ENCODE measurements at regions not wholly inside any gene's neighbourhood (a gene's known extent, or its start where the extent isn't known, plus 50 kb on each side); places are given as distances from the start of the nearest gene placed in this dataset.
"Not testable (repeated sequence)": the region's sequence is repeated elsewhere in the genome, so short reads cannot be mapped to it uniquely, and the experiment has no call there.

DNA sequence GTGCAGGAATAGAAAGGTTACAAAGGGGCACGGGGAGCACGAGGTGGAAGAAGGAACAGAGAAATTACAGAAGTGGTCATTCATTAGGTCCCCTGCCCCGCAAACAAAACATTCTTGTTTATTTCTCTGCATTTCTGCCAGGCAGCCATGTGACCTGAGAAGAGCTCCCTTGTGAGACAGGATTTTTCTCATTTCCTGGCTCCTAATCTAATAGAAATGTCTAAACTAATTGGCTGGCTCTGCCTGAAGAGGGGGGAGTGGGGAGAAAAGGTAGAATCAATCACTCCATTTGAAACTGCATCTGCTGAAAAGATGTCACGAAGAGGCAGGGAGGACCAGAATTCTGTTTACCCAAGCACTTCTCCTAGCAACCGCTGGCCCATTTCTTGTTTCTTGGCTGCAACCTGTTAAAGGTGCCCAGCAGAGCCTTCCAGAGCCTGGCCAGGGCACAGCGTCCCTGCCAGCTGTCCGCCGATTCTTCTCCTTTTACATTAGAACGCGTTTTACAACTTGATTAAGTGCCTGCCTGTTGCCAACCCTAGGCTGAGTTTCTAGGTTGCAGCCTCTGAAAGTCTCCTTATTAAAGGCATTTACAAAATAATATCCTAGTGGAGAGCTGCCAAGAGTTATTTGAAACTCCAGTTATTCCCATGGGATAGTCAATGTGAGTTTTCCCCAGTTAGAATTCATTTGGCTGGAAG, 1227.6 kb downstream of the TYW1 start:
- DNase-seq (no peak), ATAC-seq (ENCODE audit: insufficient read depth, low read depth) (no peak)
- no peaks in the 10 kb centered on the region for H3K4me1 ChIP-seq (ENCODE audit: insufficient read depth, low read length)
- H3K36me3 ChIP-seq (ENCODE audit: insufficient read depth, low read length): no peaks in the 10 kb centered on the region
- no peaks in the 10 kb centered on the region for H4K20me1 ChIP-seq (ENCODE audit: insufficient read depth, low read length)
- no peak overlapping the region for H3K9ac ChIP-seq (ENCODE audit: low read depth, low read length)
- H3K9me3 ChIP-seq (ENCODE audit: insufficient read depth, low read length, severe bottlenecking): no peaks in the 10 kb centered on the region
- TF ChIP-seq EZH2 (IDR thresholded peaks at IDR 0.05; ENCODE audit: borderline replicate concordance, low read depth, low read length, severe bottlenecking): no peak
- TF ChIP-seq, protein P1, sequence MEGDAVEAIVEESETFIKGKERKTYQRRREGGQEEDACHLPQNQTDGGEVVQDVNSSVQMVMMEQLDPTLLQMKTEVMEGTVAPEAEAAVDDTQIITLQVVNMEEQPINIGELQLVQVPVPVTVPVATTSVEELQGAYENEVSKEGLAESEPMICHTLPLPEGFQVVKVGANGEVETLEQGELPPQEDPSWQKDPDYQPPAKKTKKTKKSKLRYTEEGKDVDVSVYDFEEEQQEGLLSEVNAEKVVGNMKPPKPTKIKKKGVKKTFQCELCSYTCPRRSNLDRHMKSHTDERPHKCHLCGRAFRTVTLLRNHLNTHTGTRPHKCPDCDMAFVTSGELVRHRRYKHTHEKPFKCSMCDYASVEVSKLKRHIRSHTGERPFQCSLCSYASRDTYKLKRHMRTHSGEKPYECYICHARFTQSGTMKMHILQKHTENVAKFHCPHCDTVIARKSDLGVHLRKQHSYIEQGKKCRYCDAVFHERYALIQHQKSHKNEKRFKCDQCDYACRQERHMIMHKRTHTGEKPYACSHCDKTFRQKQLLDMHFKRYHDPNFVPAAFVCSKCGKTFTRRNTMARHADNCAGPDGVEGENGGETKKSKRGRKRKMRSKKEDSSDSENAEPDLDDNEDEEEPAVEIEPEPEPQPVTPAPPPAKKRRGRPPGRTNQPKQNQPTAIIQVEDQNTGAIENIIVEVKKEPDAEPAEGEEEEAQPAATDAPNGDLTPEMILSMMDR (IDR thresholded peaks at IDR 0.05; ENCODE audit: borderline replicate concordance, extremely low read depth, low read length, poor library complexity, severe bottlenecking): no peak
- no peak overlapping the region for H3K4me2 ChIP-seq (ENCODE audit: insufficient read depth, low read length)
- H3K4me3 ChIP-seq (ENCODE audit: low read depth in 1 of 2, low read length in 2 of 2): no peak overlapping the region
- no peak overlapping the region for H2AFZ ChIP-seq (ENCODE audit: low read depth, low read length)
- H3K27me3 ChIP-seq (ENCODE audit: insufficient read depth, low read length, poor library complexity): no peaks in the 10 kb centered on the region
- no peaks in the 10 kb centered on the region for H3K79me2 ChIP-seq (ENCODE audit: insufficient read depth, low read length)
- H3K27ac ChIP-seq (ENCODE audit: low read length): no peak overlapping the region

DNA sequence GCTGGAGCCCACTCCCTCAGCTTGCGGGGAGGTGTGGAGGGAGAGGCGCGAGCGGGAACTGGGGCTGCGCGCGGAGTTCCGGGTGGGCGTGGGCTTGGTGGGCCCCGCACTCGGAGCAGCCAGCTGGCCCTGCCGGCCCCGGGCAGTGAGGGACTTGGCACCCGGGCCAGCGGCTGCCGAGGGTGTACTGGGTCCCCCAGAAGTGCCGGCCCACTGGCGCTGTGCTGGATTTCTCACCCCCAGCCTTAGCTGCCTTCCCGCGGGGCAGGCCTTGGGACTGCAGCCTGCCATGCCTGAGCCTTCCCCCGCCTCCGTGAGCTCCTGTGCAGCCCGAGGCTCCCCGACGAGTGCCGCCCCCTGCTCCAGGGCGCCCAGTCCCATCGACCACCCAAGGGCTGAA, 1234.4 kb downstream of the TYW1 start:
- H3K79me2 ChIP-seq (ENCODE audit: insufficient read depth, low read length); H3K27me3 ChIP-seq (ENCODE audit: insufficient read depth, low read length, poor library complexity); H3K9ac ChIP-seq (ENCODE audit: low read depth, low read length); H4K20me1 ChIP-seq (ENCODE audit: insufficient read depth, low read length); H3K36me3 ChIP-seq (ENCODE audit: insufficient read depth, low read length); H3K4me2 ChIP-seq (ENCODE audit: insufficient read depth, low read length); H3K4me3 ChIP-seq (ENCODE audit: low read depth in 1 of 2, low read length in 2 of 2); DNase-seq; H3K4me1 ChIP-seq (ENCODE audit: insufficient read depth, low read length); H3K9me3 ChIP-seq (ENCODE audit: insufficient read depth, low read length, severe bottlenecking); H3K27ac ChIP-seq (ENCODE audit: low read length); H2AFZ ChIP-seq (ENCODE audit: low read depth, low read length); ATAC-seq (ENCODE audit: insufficient read depth, low read depth): not testable (repeated sequence)

DNA sequence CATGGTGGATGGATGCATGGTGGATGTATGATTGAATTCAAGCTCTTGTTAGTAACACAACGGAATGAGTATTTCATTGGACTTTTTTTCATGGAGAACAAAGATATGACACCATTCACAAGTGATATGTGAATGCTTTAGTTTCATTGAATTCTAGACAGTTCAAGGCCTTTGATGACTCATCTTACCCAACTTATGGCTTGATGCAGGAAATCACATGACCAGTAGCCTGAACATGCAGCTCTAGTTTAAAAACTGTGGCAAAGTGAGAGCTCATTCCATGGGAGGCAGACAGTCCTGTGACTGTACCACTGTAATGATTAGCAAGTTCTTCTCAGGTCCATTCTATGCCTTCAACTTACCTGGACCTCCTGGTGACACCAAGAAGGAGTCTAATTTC, 1239.3 kb downstream of the TYW1 start:
- Histone ChIP-seq H3K27me3 (ENCODE audit: insufficient read depth, low read length, poor library complexity) (no peaks in the 10 kb centered on the region), H4K20me1 (ENCODE audit: insufficient read depth, low read length) (no peaks in the 10 kb centered on the region), H3K79me2 (ENCODE audit: insufficient read depth, low read length) (no peaks in the 10 kb centered on the region), H3K9me3 (ENCODE audit: insufficient read depth, low read length, severe bottlenecking) (no peaks in the 10 kb centered on the region), H3K4me1 (ENCODE audit: insufficient read depth, low read length) (no peaks in the 10 kb centered on the region), H3K9ac (ENCODE audit: low read depth, low read length) (no peak overlapping the region), H2AFZ (ENCODE audit: low read depth, low read length) (no peak overlapping the region), H3K27ac (ENCODE audit: low read length) (no peak overlapping the region), H3K4me2 (ENCODE audit: insufficient read depth, low read length) (no peak overlapping the region), H3K36me3 (ENCODE audit: insufficient read depth, low read length) (no peaks in the 10 kb centered on the region), H3K4me3 (ENCODE audit: low read depth in 1 of 2, low read length in 2 of 2) (no peak overlapping the region)
- DNase-seq: no peak
- no peak for ATAC-seq (ENCODE audit: insufficient read depth, low read depth)
- TF ChIP-seq, protein P1 (IDR thresholded peaks at IDR 0.05; ENCODE audit: borderline replicate concordance, extremely low read depth, low read length, poor library complexity, severe bottlenecking): no peak
- TF ChIP-seq EZH2 (IDR thresholded peaks at IDR 0.05; ENCODE audit: borderline replicate concordance, low read depth, low read length, severe bottlenecking): no peak

DNA sequence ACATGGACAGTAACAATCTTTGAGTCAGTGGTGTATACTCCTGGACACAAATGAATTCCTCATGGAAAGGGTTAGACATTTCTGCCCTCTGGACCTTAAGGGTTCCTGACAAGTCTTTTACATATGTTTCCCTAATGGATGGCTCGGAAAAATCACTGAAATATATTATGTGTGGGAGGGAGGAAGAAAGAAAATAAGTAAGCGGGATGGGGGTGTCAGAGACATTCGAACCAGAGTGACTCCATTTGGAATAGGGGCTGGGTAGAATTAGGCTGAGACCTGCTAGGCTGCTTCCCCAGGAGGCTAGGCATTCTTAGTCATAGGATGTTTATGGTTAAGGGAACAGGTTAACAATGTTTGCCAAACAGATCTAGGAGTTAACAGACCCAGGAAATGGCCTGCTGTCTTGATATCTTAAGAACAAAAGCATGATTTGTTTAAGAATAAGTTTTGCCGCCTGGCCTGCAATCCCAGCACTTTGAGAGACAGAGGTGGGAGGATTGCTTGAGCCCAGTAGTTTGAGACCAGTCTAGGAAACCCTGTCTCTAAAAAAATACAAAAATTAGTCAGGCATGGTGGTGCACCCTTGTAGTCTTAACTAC, 1241.7 kb downstream of the TYW1 start:
- no peak for DNase-seq
- TF ChIP-seq EZH2 (IDR thresholded peaks at IDR 0.05; ENCODE audit: borderline replicate concordance, low read depth, low read length, severe bottlenecking): no peak
- TF ChIP-seq, protein P1 (IDR thresholded peaks at IDR 0.05; ENCODE audit: borderline replicate concordance, extremely low read depth, low read length, poor library complexity, severe bottlenecking): no peak
- no peaks in the 10 kb centered on the region for H3K79me2 ChIP-seq (ENCODE audit: insufficient read depth, low read length)
- no peak overlapping the region for H2AFZ ChIP-seq (ENCODE audit: low read depth, low read length)
- H3K9me3 ChIP-seq (ENCODE audit: insufficient read depth, low read length, severe bottlenecking): no peaks in the 10 kb centered on the region
- no peak overlapping the region for H3K27ac ChIP-seq (ENCODE audit: low read length)
- H3K36me3 ChIP-seq (ENCODE audit: insufficient read depth, low read length): no peaks in the 10 kb centered on the region
- H3K4me2 ChIP-seq (ENCODE audit: insufficient read depth, low read length): no peak overlapping the region
- ATAC-seq (ENCODE audit: insufficient read depth, low read depth): no peak
- H3K4me3 ChIP-seq (ENCODE audit: low read depth in 1 of 2, low read length in 2 of 2): no peak overlapping the region
- no peaks in the 10 kb centered on the region for H3K27me3 ChIP-seq (ENCODE audit: insufficient read depth, low read length, poor library complexity)
- no peaks in the 10 kb centered on the region for H3K4me1 ChIP-seq (ENCODE audit: insufficient read depth, low read length)
- H3K9ac ChIP-seq (ENCODE audit: low read depth, low read length): no peak overlapping the region
- H4K20me1 ChIP-seq (ENCODE audit: insufficient read depth, low read length): no peaks in the 10 kb centered on the region

Measured in DND-41 (cell line).